Activated CD4-positive, alpha-beta memory T cell treated with anti-CD3 and anti-CD28 coated beads for 36 hours (primary cell): ENCODE measurements at regions not wholly inside any gene's neighbourhood (a gene's known extent, or its start where the extent isn't known, plus 50 kb on each side); places are given as distances from the start of the nearest gene placed in this dataset.

Experiments
- CTCF ChIA-PET: fragments of 350-600 bp; sonication (Branson Sonifier 250); formaldehyde crosslinking; loops from one replicate; lab custom pipeline; 2021; ENCODE audit warnings: antibody characterized with exemption, inconsistent platforms; lab: Charles Lee
- POLR2A ChIA-PET: fragments of 350-600 bp; sonication (Branson Sonifier 250); formaldehyde crosslinking; loops from one replicate; lab custom pipeline; 2021; ENCODE audit warnings: antibody characterized with exemption; lab: Charles Lee
- DNase-seq: peaks from one replicate; pipeline ENCODE4 v3.0.0-alpha.2; 2020
- H3K27ac Mint-ChIP-seq: one replicate; pipeline ENCODE4 v1.8.0; 2021; ENCODE audit warnings: mixed read lengths
- H3K27me3 Mint-ChIP-seq: one replicate; pipeline ENCODE4 v1.8.0; 2021; ENCODE audit warnings: mixed read lengths
- H3K36me3 Mint-ChIP-seq: one replicate; pipeline ENCODE4 v1.8.0; 2021; ENCODE audit warnings: mixed read lengths
- H3K4me1 Mint-ChIP-seq: one replicate; pipeline ENCODE4 v1.8.0; 2021; ENCODE audit warnings: low read depth, mixed read lengths
- H3K4me3 Mint-ChIP-seq: one replicate; pipeline ENCODE4 v1.8.0; 2021; ENCODE audit warnings: mild to moderate bottlenecking, mixed read lengths
- H3K9me3 Mint-ChIP-seq: one replicate; pipeline ENCODE4 v1.8.0; 2021; ENCODE audit warnings: mixed read lengths
- intact Hi-C: fragments of 100-400 bp; cut with micrococcal nuclease; formaldehyde crosslinking; loops from one replicate; pipeline ENCODE4 v1.15.1; 2023

GRCh38 chr2:186429104-186429503 lies 57.0 kb upstream of the ZC3H15 start:
- intact Hi-C loops = loop anchor here (2.0 kb wide), 1 partner anchor 58 kb away; the partner anchor contains the start of gene ZC3H15
- H3K27me3 Mint-ChIP-seq = no peaks in the 10 kb centered on the region
- H3K36me3 Mint-ChIP-seq = peaks cover 1% of the 10 kb centered on the region
- DNase-seq = no peak
- H3K27ac Mint-ChIP-seq = no peak overlapping the region
- CTCF ChIA-PET = no interaction called here
- POLR2A ChIA-PET = no interaction called here
- peaks cover 10% of the 10 kb centered on the region for H3K4me1 Mint-ChIP-seq
- H3K4me3 Mint-ChIP-seq = no peak overlapping the region
- H3K9me3 Mint-ChIP-seq = no peaks in the 10 kb centered on the region

DNA sequence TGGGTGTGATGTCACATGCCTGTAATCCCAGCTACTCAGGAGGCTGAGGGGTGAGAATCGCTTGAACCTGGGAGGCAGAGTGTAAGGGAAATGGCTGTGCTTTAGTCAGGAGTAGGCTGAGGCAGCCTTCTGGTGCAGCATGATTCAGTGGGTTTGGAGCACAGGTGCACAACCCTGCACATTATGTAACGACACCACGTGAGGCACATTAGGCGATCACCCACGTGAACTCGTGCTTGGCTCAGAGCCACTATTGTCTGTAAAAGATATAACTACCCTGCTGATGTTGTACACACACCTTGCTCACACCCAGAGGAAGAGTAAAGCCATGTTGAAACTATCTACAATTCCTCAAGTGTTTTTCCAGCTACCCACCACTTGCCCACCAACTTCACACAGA lies 54.8 kb upstream of the ZC3H15 start:
- intact Hi-C loops = no loop called here
- Mint-ChIP-seq H3K4me1 (peaks cover 9% of the 10 kb centered on the region), H3K4me3 (no peak overlapping the region), H3K36me3 (peaks cover 6% of the 10 kb centered on the region), H3K27ac (no peak overlapping the region), H3K27me3 (no peaks in the 10 kb centered on the region), H3K9me3 (no peaks in the 10 kb centered on the region)
- POLR2A ChIA-PET = no interaction called here
- CTCF ChIA-PET = no interaction called here
- DNase-seq = no peak

GRCh38 chr2:186433040-186433439 lies 53.0 kb upstream of the ZC3H15 start:
- intact Hi-C loops = no loop called here
- Mint-ChIP-seq H3K4me3 (no peak overlapping the region), H3K4me1 (peaks cover 1% of the 10 kb centered on the region), H3K36me3 (peaks cover 12% of the 10 kb centered on the region), H3K27ac (no peak overlapping the region), H3K9me3 (peaks cover 7% of the 10 kb centered on the region), H3K27me3 (no peaks in the 10 kb centered on the region)
- no peak for DNase-seq
- ChIA-PET CTCF (no interaction called here), POLR2A (no interaction called here)

DNA sequence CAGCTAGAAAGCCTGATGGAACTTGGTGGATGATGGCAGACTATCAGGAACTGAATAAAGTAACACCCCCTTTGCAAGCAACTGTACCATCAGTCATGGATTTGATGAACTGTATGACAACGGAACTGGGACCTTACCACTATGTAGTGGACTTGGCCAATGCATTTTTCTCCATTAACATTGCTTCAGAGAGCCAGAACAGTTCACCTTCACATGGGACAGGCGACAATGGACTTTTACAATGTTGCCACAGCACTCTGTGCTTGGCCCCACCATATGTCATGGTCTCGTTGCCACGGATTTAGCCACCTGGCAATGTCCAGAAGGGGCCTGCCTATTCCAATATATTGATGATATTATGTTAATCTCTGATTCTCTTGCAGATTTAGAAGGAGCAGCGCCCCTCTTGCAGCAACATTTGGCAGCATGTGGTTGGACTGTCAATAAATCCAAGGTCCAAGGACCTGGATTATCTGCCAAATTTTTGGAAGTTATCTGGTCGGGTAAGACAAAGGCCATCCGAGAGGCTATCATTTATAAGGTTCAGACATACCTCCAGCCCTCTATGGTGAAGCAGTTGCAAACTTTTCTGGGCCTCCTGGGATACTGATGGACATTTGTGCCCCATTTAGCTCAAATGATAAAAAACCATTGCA lies 52.2 kb upstream of the ZC3H15 start:
- Mint-ChIP-seq H3K27ac (no peak overlapping the region), H3K4me1 (no peaks in the 10 kb centered on the region), H3K9me3 (peaks cover 11% of the 10 kb centered on the region), H3K27me3 (no peaks in the 10 kb centered on the region), H3K4me3 (no peak overlapping the region), H3K36me3 (peaks cover 12% of the 10 kb centered on the region)
- ChIA-PET POLR2A (no interaction called here), CTCF (no interaction called here)
- no peak for DNase-seq
- intact Hi-C loops = no loop called here
